Natural killer cell (primary cell): ENCODE measurements at regions not wholly inside any gene's neighbourhood (a gene's known extent, or its start where the extent isn't known, plus 50 kb on each side); places are given as distances from the start of the nearest gene placed in this dataset.
A peak's percentile ranks its signal among the peaks of the same experiment; 100 is the strongest.

ENCODE experiments used
- ATAC-seq, 3 donors: fragments of 150-1000 bp in 2 of 3; fragments of 200-7000 bp in 1 of 3; cut with Tn5 transposase; 1 replicate in 1 of 3; 2 replicates in 2 of 3; pipeline ENCODE4 v1.10.0; 2021; ENCODE audit warnings: mild to moderate bottlenecking in 2 of 3, moderate library complexity in 2 of 3
- DNase-seq, 2 donors: peaks; one replicate each; pipeline versions ENCODE4 v3.0.0 to v3.0.0-alpha.2; 2013 to 2021; ENCODE audit warnings: mixed read lengths in 1 of 2
- H3K27ac ChIP-seq: one replicate; pipeline ENCODE4 v1.5.1; 2013; ENCODE audit warnings: mild to moderate bottlenecking, low read length
- H3K27me3 ChIP-seq: one replicate; pipeline ENCODE4 v1.6.1; 2013; ENCODE audit warnings: low read length; ENCODE audit not compliant: control insufficient read depth, insufficient read depth
- H3K36me3 ChIP-seq: one replicate; pipeline ENCODE4 v1.6.1; 2013; ENCODE audit warnings: low read length; ENCODE audit not compliant: control insufficient read depth, insufficient read depth
- H3K4me1 ChIP-seq: one replicate; pipeline ENCODE4 v1.6.1; 2013; ENCODE audit warnings: low read length; ENCODE audit not compliant: control insufficient read depth, insufficient read depth
- H3K4me3 ChIP-seq: one replicate; pipeline ENCODE4 v1.5.1; 2013; ENCODE audit warnings: low read length
- H3K9me3 ChIP-seq: one replicate; pipeline ENCODE4 v1.6.1; 2013; ENCODE audit warnings: low read length; ENCODE audit not compliant: control insufficient read depth, insufficient read depth
- H3K27ac Mint-ChIP-seq, 2 donors: one replicate each; pipeline ENCODE4 v1.8.0; 2022; ENCODE audit warnings: mild to moderate bottlenecking in 2 of 2, mixed read lengths in 2 of 2, moderate library complexity in 1 of 2
- H3K27me3 Mint-ChIP-seq, 2 donors: one replicate each; pipeline ENCODE4 v1.8.0; 2022; ENCODE audit warnings: low read depth in 2 of 2, mixed read lengths in 2 of 2
- H3K36me3 Mint-ChIP-seq: one replicate; pipeline ENCODE4 v1.8.0; 2022; ENCODE audit warnings: mixed read lengths
- H3K4me1 Mint-ChIP-seq, 2 donors: one replicate each; pipeline ENCODE4 v1.8.0; 2022; ENCODE audit warnings: mixed read lengths in 2 of 2
- H3K4me3 Mint-ChIP-seq: one replicate; pipeline ENCODE4 v1.8.0; 2022; ENCODE audit warnings: mild to moderate bottlenecking, moderate library complexity, mixed read lengths
- H3K9me3 Mint-ChIP-seq, 2 donors: one replicate each; pipeline ENCODE4 v1.8.0; 2022; ENCODE audit warnings: mixed read lengths in 2 of 2
- WGBS: methylation state at CpG from one replicate; pipeline ENCODE4 v1.1.7; 2013; ENCODE audit warnings: missing lambda C conversion rate; ENCODE audit not compliant: insufficient coverage; 5-methylcytosine and 5-hydroxymethylcytosine counted together
- intact Hi-C: fragments of 100-400 bp; cut with micrococcal nuclease; formaldehyde crosslinking; loops from one replicate; pipeline ENCODE4 v1.14.2; 2022
- TF ChIP-seq, protein P1 (sequence below): fragments of 200-600 bp; IDR thresholded peaks from one replicate; pipeline ENCODE4 v1.8.0; 2022; ENCODE audit warnings: antibody characterized with exemption

DNA sequence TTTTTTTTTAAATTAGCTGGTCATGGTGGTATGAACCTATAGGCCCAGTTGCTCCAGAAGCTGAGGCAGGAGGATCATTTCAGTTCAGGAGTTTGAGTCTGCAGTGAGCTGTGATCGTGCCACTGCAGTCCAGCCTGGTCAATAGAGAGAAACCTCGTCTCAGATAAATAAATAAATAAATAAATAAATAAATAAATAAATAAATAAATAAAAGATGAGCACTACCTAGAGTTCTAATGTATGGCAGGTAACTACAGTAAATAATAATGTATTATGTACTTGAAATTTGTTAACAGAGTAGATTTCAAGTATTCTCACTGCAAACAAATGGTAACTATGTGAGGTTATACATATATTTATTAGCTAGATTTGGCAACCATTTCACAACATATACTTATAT lies 697.9 kb upstream of the ID2 start:
- no peaks in the 10 kb centered on the region for H3K27me3 Mint-ChIP-seq
- H3K9me3 Mint-ChIP-seq = no peaks in the 10 kb centered on the region
- Histone ChIP-seq H3K36me3 (no peaks in the 10 kb centered on the region), H3K9me3 (no peaks in the 10 kb centered on the region), H3K4me3 (no peak overlapping the region), H3K27ac (no peak overlapping the region), H3K4me1 (peaks cover 5% of the 10 kb centered on the region), H3K27me3 (no peaks in the 10 kb centered on the region)
- H3K4me1 Mint-ChIP-seq = peaks cover 22 to 24% of the 10 kb centered on the region in 2 donors
- H3K36me3 Mint-ChIP-seq = no peaks in the 10 kb centered on the region
- ATAC-seq (no peak), DNase-seq (no peak)
- intact Hi-C loops = no loop called here
- TF ChIP-seq, protein P1, sequence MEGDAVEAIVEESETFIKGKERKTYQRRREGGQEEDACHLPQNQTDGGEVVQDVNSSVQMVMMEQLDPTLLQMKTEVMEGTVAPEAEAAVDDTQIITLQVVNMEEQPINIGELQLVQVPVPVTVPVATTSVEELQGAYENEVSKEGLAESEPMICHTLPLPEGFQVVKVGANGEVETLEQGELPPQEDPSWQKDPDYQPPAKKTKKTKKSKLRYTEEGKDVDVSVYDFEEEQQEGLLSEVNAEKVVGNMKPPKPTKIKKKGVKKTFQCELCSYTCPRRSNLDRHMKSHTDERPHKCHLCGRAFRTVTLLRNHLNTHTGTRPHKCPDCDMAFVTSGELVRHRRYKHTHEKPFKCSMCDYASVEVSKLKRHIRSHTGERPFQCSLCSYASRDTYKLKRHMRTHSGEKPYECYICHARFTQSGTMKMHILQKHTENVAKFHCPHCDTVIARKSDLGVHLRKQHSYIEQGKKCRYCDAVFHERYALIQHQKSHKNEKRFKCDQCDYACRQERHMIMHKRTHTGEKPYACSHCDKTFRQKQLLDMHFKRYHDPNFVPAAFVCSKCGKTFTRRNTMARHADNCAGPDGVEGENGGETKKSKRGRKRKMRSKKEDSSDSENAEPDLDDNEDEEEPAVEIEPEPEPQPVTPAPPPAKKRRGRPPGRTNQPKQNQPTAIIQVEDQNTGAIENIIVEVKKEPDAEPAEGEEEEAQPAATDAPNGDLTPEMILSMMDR = no peak
- peak overlapping the region in 1 of 2 donors; percentile 50 for H3K27ac Mint-ChIP-seq
- no peak overlapping the region for H3K4me3 Mint-ChIP-seq
- 100% methylated on average over 1 of the region's 2 CpGs for WGBS

DNA sequence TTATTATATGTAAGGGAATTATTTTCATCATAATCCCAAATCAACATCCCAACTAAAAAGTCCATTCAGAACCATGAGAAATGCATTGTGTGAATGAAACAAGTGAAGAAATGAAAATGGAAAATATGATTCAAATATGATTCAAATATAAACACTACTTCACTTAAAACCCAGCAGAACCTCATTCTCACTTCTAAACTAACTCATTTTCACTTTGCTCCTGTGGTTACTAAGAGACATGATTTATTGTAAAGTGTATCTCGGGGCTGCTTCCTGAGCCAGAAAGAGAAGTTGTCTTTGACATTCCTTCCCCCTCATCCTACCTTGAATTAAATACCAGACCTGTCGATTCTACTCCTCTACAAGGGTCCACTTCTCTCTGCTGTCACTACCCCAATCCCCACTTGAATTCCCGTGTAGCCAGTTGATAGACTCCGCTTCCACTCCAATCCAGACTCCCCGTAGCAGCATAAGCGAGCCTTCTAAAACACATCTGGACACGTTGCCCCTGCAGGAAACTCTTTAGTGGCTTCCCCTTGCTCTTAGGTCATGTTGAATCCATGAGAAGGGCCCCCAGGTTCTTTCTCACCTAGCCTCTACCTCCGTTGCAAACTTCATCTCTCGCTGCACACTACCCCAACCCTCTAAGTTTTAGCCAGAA lies 697.0 kb upstream of the ID2 start:
- intact Hi-C loops = no loop called here
- ATAC-seq (peak; percentile 58 to 78 (median 67)), DNase-seq (no peak)
- H3K27me3 Mint-ChIP-seq = no peaks in the 10 kb centered on the region
- H3K27ac Mint-ChIP-seq = peak overlapping the region; percentile 20 to 50
- peaks cover 5% of the 10 kb centered on the region for H3K4me1 ChIP-seq
- no peaks in the 10 kb centered on the region for H3K27me3 ChIP-seq
- H3K4me3 Mint-ChIP-seq = peak overlapping the region; percentile 29
- no peaks in the 10 kb centered on the region for H3K36me3 ChIP-seq
- TF ChIP-seq, protein P1 = no peak
- H3K9me3 Mint-ChIP-seq = no peaks in the 10 kb centered on the region
- no peak overlapping the region for H3K4me3 ChIP-seq
- 37% methylated on average over 9 of the region's 9 CpGs for WGBS
- no peak overlapping the region for H3K27ac ChIP-seq
- peaks cover 15 to 24% of the 10 kb centered on the region in 2 donors for H3K4me1 Mint-ChIP-seq
- H3K36me3 Mint-ChIP-seq = no peaks in the 10 kb centered on the region
- no peaks in the 10 kb centered on the region for H3K9me3 ChIP-seq

DNA sequence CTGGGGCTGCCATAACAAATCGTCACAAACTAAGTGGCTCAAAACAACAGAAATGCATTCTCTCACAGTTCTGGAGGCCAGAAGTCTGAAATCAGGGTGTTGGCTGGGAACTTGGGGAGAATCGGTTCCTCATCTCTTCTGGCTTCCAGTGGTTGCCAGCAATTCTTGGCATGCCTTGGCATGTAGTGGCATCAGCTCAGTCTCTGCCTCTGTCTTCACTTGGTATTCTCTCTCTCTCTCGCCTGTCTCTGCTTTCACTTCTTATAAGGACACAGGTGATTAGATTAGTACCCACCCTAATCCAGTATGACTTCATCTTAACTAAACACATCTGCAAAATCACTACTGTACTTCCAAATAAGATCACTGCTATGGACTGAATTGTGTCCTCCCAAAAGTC lies 695.4 kb upstream of the ID2 start:
- WGBS = 96% methylated on average over 3 of the region's 3 CpGs
- no peaks in the 10 kb centered on the region for H3K36me3 Mint-ChIP-seq
- H3K4me1 ChIP-seq = peaks cover 5% of the 10 kb centered on the region
- peaks cover 15 to 24% of the 10 kb centered on the region in 2 donors for H3K4me1 Mint-ChIP-seq
- TF ChIP-seq, protein P1 = no peak
- H3K4me3 Mint-ChIP-seq = no peak overlapping the region
- ATAC-seq (no peak), DNase-seq (no peak)
- no peaks in the 10 kb centered on the region for H3K9me3 Mint-ChIP-seq
- intact Hi-C loops = no loop called here
- no peaks in the 10 kb centered on the region for H3K27me3 Mint-ChIP-seq
- H3K9me3 ChIP-seq = no peaks in the 10 kb centered on the region
- H3K36me3 ChIP-seq = no peaks in the 10 kb centered on the region
- no peaks in the 10 kb centered on the region for H3K27me3 ChIP-seq
- H3K27ac ChIP-seq = no peak overlapping the region
- H3K4me3 ChIP-seq = no peak overlapping the region
- H3K27ac Mint-ChIP-seq = no peak overlapping the region

DNA sequence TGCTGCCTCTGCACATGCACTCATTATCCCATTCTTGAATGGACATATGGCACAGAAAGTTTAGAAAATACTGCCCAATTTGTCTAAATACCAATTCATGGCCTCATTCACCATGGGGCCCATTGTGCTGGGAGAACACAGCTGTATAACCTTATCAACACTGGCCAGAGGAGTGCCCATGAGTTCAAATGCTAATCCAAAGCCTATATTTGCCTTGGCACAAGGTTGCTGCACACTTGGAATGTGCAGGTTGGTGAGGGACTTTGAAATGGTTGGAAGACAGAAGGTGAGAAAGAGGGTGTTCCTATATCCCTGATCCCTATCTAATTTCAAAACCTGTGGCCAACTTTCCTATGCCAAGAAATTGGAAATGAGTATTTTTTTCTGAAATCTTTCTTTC lies 693.9 kb upstream of the ID2 start:
- H3K27ac Mint-ChIP-seq = no peak overlapping the region
- intact Hi-C loops = no loop called here
- ATAC-seq = no peak
- no peaks in the 10 kb centered on the region for H3K9me3 Mint-ChIP-seq
- H3K4me1 Mint-ChIP-seq = peaks cover 15 to 23% of the 10 kb centered on the region in 2 donors
- H3K4me3 ChIP-seq = no peak overlapping the region
- no peaks in the 10 kb centered on the region for H3K27me3 Mint-ChIP-seq
- no peaks in the 10 kb centered on the region for H3K36me3 ChIP-seq
- no peak for DNase-seq
- H3K27me3 ChIP-seq = no peaks in the 10 kb centered on the region
- H3K27ac ChIP-seq = no peak overlapping the region
- peaks cover 5% of the 10 kb centered on the region for H3K4me1 ChIP-seq
- H3K36me3 Mint-ChIP-seq = no peaks in the 10 kb centered on the region
- H3K4me3 Mint-ChIP-seq = no peak overlapping the region
- H3K9me3 ChIP-seq = no peaks in the 10 kb centered on the region
- TF ChIP-seq, protein P1 = no peak
